IPS-15b (cell line): ENCODE measurements at regions not wholly inside any gene's neighbourhood (a gene's known extent, or its start where the extent isn't known, plus 50 kb on each side); places are given as distances from the start of the nearest gene placed in this dataset.
A peak's percentile ranks its signal among the peaks of the same experiment; 100 is the strongest.

ENCODE experiments used
- H3K27me3 ChIP-seq: one replicate; pipeline ENCODE4 v1.6.1; 2013; ENCODE audit warnings: low read length; ENCODE audit not compliant: control insufficient read depth, insufficient read depth
- H3K36me3 ChIP-seq: one replicate; pipeline ENCODE4 v1.6.1; 2013; ENCODE audit warnings: low read length; ENCODE audit not compliant: control insufficient read depth, insufficient read depth
- H3K4me1 ChIP-seq: one replicate; pipeline ENCODE4 v1.6.1; 2013; ENCODE audit warnings: mild to moderate bottlenecking, low read length; ENCODE audit not compliant: control insufficient read depth, insufficient read depth
- H3K4me3 ChIP-seq: one replicate; pipeline ENCODE4 v1.5.1; 2013; ENCODE audit warnings: low read depth, low read length
- H3K9ac ChIP-seq: one replicate; pipeline ENCODE4 v1.6.1; 2013; ENCODE audit warnings: low read depth, mild to moderate bottlenecking, low read length
- H3K9me3 ChIP-seq: one replicate; pipeline ENCODE4 v1.6.1; 2013; ENCODE audit warnings: mild to moderate bottlenecking, low read length; ENCODE audit not compliant: control insufficient read depth, insufficient read depth

DNA sequence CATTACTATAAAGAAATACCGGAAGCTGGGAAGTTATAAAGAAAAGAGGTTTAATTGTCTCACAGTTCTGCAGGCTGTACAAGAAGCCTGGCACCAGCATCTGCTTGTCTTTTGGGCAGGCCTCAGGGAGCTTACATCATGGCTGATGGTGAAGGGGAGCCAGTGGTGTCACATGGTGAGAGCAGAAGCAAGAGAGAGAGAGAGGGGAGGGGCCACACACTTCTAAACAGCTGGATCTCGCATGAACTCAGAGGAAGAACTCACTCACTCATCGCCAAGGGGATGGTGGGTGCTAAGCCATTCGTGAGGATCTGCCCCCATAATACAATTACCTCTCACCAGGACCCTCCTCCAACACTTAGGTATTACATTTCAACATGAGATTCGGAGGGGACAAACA is 51.8 kb upstream of the ANKRD34C start:
- H3K36me3 ChIP-seq, result no peaks in the 10 kb centered on the region
- peaks cover 2% of the 10 kb centered on the region for H3K27me3 ChIP-seq
- no peaks in the 10 kb centered on the region for H3K4me1 ChIP-seq
- no peaks in the 10 kb centered on the region for H3K9me3 ChIP-seq
- H3K9ac ChIP-seq, result no peak overlapping the region
- no peak overlapping the region for H3K4me3 ChIP-seq

DNA sequence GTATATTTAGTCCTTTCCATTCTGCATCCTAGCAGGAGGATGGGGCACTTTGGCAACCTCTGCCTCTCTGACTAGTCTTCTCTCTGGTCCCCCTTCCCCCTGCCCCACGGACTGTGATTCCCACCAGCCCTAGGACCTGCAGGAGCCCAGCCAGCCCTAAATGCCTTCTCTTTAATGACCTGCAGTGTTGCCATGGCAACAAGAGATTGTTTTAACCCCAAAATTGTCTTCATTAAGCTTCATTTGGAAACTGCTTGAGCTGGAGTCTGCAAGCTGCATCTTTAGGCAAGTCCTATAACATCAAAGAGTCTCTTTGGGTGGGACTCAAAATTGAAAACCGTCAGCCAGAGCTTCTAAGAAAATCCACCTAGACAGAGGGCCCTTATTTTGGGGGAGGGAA is 59.7 kb upstream of the ANKRD34C start:
- H3K4me3 ChIP-seq, result no peak overlapping the region
- no peaks in the 10 kb centered on the region for H3K27me3 ChIP-seq
- H3K36me3 ChIP-seq, result no peaks in the 10 kb centered on the region
- H3K9me3 ChIP-seq, result no peaks in the 10 kb centered on the region
- no peak overlapping the region for H3K9ac ChIP-seq
- H3K4me1 ChIP-seq, result no peaks in the 10 kb centered on the region

DNA sequence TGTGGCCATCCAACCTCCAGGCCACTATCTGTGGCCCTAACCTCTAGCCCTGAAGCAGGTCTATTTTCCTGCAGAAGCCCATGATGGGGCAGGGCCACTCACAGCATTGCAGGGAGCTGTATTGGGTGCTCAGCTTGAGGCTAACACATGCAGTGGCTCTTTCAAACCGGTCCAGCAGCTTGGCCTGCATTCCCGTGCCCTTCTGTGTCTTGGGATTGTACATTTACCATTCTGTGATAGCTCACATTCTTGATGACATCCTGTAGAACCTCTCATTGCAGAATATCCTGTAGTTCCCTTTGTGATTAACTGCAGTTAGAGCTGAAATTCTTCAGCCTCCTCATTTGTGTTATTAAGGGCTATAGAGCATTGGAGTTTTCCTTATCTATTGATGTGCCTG is 60.8 kb upstream of the ANKRD34C start:
- no peaks in the 10 kb centered on the region for H3K27me3 ChIP-seq
- no peaks in the 10 kb centered on the region for H3K9me3 ChIP-seq
- no peak overlapping the region for H3K4me3 ChIP-seq
- H3K4me1 ChIP-seq, result no peaks in the 10 kb centered on the region
- H3K36me3 ChIP-seq, result no peaks in the 10 kb centered on the region
- no peak overlapping the region for H3K9ac ChIP-seq

DNA sequence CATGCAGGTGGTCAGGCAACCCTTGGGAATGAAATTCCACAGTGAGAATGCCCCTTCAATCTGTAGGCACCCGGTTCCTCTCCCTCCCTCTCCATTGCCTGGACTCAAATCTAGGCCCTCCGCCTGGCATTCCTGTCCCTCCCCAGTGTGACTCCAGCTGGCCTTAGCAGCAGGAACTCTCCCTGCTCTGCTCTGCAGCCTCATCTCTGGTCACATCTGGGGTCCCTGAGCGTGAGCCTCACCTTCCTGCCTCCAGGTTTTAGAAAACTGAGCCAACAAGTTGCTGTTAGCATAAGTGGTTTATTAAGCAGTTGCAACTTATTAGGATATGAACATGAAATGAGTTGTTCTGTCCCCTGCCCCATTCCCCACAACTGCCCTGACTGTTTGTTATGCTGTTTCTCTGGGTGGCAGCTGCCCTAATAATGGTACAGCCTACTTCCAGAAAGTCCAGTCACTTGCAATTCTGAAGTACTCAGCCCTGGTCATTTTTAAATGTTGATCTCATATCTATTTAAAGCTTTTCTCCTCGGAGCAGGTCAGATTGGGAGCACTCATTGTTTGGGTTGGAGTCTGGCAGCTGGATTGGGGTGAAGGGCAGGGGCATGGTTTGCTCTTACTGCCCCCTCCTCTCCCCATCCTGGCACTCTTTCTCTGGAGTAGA is 63.0 kb upstream of the ANKRD34C start:
- Histone ChIP-seq H3K4me3 (no peak overlapping the region), H3K9me3 (no peaks in the 10 kb centered on the region), H3K27me3 (no peaks in the 10 kb centered on the region), H3K4me1 (no peaks in the 10 kb centered on the region), H3K9ac (no peak overlapping the region), H3K36me3 (no peaks in the 10 kb centered on the region)

DNA sequence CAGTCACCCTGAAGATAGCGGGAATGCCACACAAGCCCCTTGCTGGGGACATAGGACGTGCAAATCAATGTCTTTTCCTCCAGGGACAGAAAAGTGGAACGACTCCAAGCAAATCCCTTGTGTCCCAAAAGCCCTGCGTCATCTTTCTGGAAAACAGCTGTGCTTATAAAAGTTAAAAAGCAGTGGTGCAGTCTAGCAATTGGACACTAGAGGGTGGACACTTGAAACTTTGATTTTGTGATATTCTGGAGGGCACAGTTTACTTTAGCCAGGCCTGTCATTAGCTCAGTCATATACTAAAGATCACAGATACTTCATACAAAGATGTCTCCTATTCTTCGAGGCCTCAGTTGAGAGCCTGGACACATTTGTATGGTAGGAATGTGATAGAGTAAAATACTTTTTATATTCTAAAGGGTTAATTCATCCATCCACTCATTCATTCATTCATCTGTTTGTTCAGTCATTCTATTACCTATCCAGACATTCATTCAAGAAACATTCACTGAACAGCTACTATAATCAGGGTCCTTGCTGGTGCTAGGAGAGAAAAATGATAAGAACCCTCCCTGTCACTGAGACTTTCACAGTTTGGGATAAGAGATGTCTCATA is 63.8 kb upstream of the ANKRD34C start:
- no peak overlapping the region for H3K9ac ChIP-seq
- H3K27me3 ChIP-seq, result no peaks in the 10 kb centered on the region
- H3K36me3 ChIP-seq, result no peaks in the 10 kb centered on the region
- H3K4me1 ChIP-seq, result no peaks in the 10 kb centered on the region
- H3K9me3 ChIP-seq, result no peaks in the 10 kb centered on the region
- no peak overlapping the region for H3K4me3 ChIP-seq

DNA sequence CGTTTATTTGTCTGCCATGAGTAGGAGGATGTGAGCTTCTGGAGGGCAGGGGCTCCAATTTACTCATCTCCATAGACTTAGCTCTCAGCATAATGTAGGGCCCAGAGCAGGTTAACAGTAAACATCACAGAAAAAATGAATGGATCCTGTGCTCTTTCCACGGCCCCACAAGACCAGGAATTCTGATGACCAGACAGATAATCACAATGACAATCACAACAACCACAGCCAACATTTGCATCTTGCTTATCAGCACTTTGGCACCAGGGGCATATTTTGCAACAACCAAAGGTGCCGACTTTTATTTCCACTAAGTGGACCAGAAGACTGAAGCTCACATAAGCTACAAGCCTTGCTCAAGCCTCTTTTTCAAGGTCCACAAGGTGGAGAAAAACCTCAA is 68.9 kb upstream of the ANKRD34C start:
- Histone ChIP-seq H3K9me3 (no peaks in the 10 kb centered on the region), H3K4me1 (peaks cover 5% of the 10 kb centered on the region), H3K4me3 (no peak overlapping the region), H3K27me3 (no peaks in the 10 kb centered on the region), H3K36me3 (no peaks in the 10 kb centered on the region), H3K9ac (no peak overlapping the region)

DNA sequence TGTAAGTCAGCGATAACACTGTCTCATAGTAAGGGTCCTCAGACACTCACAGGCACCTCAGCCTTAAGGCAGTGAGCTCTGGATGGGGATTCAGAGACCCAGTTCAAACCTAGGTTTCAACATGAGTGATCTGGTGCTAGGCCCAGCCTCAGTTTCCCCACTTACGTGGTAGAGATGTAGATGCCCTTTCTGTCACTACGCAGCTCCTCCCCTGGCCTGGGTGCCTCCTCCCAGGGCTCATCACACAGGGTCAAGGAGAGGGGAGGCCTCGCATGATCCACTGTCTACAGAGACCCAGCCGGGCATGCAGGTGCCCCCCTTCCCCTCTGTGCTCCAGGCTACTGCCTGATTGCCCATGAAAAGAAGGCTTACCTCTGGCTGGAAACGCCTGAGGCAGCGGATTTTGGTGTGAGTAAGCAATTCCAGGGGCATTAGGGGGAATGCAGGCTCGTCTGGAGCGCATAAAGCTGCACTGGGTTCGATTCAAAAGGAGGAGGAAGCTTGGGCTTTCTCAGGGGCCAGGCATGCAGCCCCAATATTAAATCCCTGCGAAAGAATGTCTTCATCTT is 69.8 kb upstream of the ANKRD34C start:
- Histone ChIP-seq H3K4me1 (peaks cover 5% of the 10 kb centered on the region), H3K4me3 (no peak overlapping the region), H3K9ac (no peak overlapping the region), H3K9me3 (no peaks in the 10 kb centered on the region), H3K36me3 (no peaks in the 10 kb centered on the region), H3K27me3 (no peaks in the 10 kb centered on the region)

DNA sequence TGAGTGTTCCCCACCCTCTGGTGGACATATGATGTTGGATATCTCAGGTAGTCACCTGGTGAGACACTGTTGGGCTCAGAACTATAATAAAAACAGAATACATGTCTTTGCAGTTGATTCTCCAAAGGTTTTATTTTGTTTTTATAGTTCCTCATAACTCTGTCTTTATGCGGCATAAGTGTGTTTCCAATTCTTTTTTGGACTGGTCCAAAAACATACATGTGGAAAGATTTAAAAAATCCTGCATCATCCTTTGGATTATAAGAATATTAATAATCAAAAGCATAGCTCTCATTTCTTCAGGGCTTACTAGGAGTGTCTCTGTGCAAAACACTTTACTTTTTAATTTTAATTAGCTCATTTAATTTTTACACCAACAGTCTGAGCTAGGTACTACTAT is 71.0 kb upstream of the ANKRD34C start:
- Histone ChIP-seq H3K9ac (no peak overlapping the region), H3K27me3 (no peaks in the 10 kb centered on the region), H3K36me3 (no peaks in the 10 kb centered on the region), H3K4me1 (peaks cover 7% of the 10 kb centered on the region), H3K9me3 (no peaks in the 10 kb centered on the region), H3K4me3 (no peak overlapping the region)

DNA sequence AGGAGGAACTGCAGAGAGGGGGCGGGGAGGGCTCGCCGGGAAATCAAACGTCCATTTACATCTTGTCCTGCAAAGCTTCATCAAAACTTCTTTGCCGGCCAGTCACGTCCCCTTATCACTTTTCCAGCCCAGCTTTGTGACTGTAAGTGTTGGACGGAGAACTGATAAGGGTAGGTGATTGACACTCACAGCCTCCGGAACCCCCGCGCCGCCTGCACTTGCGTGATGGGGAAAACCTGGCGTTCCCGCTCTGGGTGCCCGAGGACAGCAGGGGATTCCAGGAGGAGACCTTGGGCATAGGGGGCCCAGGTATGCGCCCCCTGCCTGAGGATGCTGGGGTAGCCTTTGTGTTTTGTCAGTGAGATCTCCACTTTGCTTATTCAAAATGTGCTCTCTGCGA is 72.8 kb upstream of the ANKRD34C start:
- Histone ChIP-seq H3K9ac (no peak overlapping the region), H3K27me3 (no peaks in the 10 kb centered on the region), H3K36me3 (no peaks in the 10 kb centered on the region), H3K4me1 (peaks cover 7% of the 10 kb centered on the region), H3K4me3 (peak overlapping the region; percentile 47), H3K9me3 (no peaks in the 10 kb centered on the region)

DNA sequence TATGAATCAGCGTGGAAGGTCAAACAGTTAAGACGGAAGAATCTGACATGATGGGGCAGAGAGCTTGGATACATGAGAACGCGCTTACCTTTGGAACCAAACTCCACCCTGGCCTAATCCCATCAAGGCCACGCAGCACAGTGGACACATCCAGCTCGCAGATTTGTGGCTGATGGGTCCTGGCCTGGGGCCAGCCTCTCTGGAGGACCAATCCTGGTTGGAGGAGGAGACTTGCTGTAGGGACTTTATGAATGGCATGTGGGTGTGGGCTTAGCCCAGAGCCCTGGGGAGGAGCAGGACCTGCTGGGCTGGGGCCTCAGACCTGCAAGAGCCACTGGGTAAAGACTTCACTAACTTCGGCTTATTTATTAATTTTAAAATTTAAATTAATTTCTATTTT is 73.4 kb upstream of the ANKRD34C start:
- Histone ChIP-seq H3K4me3 (peak overlapping the region; percentile 47), H3K36me3 (no peaks in the 10 kb centered on the region), H3K4me1 (peaks cover 7% of the 10 kb centered on the region), H3K9ac (no peak overlapping the region), H3K27me3 (no peaks in the 10 kb centered on the region), H3K9me3 (no peaks in the 10 kb centered on the region)

DNA sequence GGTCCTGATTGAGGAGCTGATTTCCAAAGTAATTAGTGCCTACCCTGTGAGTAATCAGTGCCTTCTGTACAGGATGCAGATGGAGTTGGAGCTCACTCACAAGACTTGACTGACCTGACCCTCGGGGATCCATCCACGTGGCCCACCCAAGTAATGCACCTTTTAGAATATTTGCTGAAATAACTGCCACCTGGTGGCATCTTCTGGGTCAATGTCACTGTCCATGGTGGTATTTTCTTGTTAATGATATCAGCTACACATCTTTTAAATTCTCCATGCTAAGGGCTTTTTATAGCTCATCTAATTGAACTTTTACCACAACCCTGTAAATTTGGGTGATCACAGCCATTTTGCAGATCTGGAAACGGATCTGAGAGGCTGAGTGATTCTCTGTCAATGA is 74.3 kb upstream of the ANKRD34C start:
- no peaks in the 10 kb centered on the region for H3K9me3 ChIP-seq
- peaks cover 7% of the 10 kb centered on the region for H3K4me1 ChIP-seq
- H3K9ac ChIP-seq, result no peak overlapping the region
- no peak overlapping the region for H3K4me3 ChIP-seq
- no peaks in the 10 kb centered on the region for H3K27me3 ChIP-seq
- H3K36me3 ChIP-seq, result no peaks in the 10 kb centered on the region

DNA sequence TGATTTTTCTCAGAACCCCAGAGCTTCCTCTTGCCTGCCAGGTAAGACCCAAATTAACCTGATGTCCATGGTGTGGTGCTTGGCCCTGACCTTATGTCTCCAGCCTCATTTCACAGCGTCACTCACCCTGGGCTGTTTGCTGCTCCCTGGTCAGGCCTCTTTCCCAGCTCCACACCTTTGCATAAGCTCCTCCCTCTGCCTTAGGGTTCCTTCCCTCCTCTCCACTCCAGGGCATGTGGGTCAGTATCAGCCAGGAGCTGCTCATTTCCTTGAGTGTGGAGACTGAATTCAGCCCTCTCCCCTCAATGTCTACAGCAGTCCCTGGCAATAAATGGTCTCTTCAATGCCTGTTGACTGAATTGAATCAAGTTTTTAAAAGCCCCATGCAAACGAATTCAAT is 75.6 kb upstream of the ANKRD34C start:
- Histone ChIP-seq H3K4me1 (peaks cover 7% of the 10 kb centered on the region), H3K9ac (no peak overlapping the region), H3K9me3 (no peaks in the 10 kb centered on the region), H3K4me3 (no peak overlapping the region), H3K27me3 (peaks cover 3% of the 10 kb centered on the region), H3K36me3 (no peaks in the 10 kb centered on the region)
